GM23248 (cell line): ENCODE measurements at regions not wholly inside any gene's neighbourhood (a gene's known extent, or its start where the extent isn't known, plus 50 kb on each side); places are given as distances from the start of the nearest gene placed in this dataset.

ENCODE experiments used
- DNase-seq: peaks from one replicate; pipeline ENCODE4 v3.0.0-alpha.2; 2015
- H2AFZ ChIP-seq: fragments of 200-600 bp; sonication (generic); 2 replicates; pipeline ENCODE4 v1.6.1; 2016; ENCODE audit warnings: antibody characterized with exemption
- H3F3A ChIP-seq: fragments of 200-600 bp; sonication (generic); 2 replicates; pipeline ENCODE4 v1.6.1; 2016; ENCODE audit warnings: mild to moderate bottlenecking, antibody characterized with exemption, mixed run types; ENCODE audit not compliant: insufficient read depth
- H3K27ac ChIP-seq: fragments of 200-600 bp; sonication (generic); 2 replicates; pipeline ENCODE4 v1.5.1; 2016; ENCODE audit warnings: mild to moderate bottlenecking
- H3K27me3 ChIP-seq: fragments of 200-600 bp; sonication (generic); replicated peaks from 2 replicates; pipeline ENCODE4 v1.6.1; 2016; ENCODE audit warnings: mild to moderate bottlenecking; ENCODE audit not compliant: insufficient read depth
- H3K36me3 ChIP-seq: fragments of 200-600 bp; sonication (generic); 2 replicates; pipeline ENCODE4 v1.6.1; 2016; ENCODE audit warnings: low read depth, mild to moderate bottlenecking
- H3K4me1 ChIP-seq: fragments of 200-600 bp; sonication (generic); 2 replicates; pipeline ENCODE4 v1.6.1; 2016; ENCODE audit warnings: mild to moderate bottlenecking; ENCODE audit not compliant: insufficient read depth
- H3K4me2 ChIP-seq: fragments of 200-600 bp; sonication (generic); one replicate; pipeline ENCODE4 v1.6.1; 2016; ENCODE audit warnings: mild to moderate bottlenecking; ENCODE audit not compliant: unreplicated experiment
- H3K4me3 ChIP-seq: fragments of 200-600 bp; sonication (generic); 2 replicates; pipeline ENCODE4 v1.5.1; 2016; ENCODE audit warnings: mild to moderate bottlenecking
- H3K79me2 ChIP-seq: fragments of 200-600 bp; sonication (generic); 2 replicates; pipeline ENCODE4 v1.6.1; 2016; ENCODE audit warnings: mild to moderate bottlenecking; ENCODE audit not compliant: insufficient read depth
- H3K9ac ChIP-seq: fragments of 200-600 bp; sonication (generic); 2 replicates; pipeline ENCODE4 v1.6.1; 2016; ENCODE audit warnings: mild to moderate bottlenecking
- H3K9me2 ChIP-seq: fragments of 200-600 bp; sonication (generic); 2 replicates; pipeline ENCODE4 v1.6.1; 2016; ENCODE audit warnings: mixed run types, mild to moderate bottlenecking, moderate library complexity; ENCODE audit not compliant: insufficient read depth
- H3K9me3 ChIP-seq: fragments of 200-600 bp; sonication (generic); one replicate; pipeline ENCODE4 v1.6.1; 2017; ENCODE audit warnings: low read depth
- H4K20me1 ChIP-seq: fragments of 200-600 bp; sonication (generic); 2 replicates; pipeline ENCODE4 v1.6.0; 2016; ENCODE audit not compliant: insufficient read depth
- EZH2 ChIP-seq: fragments of 200-600 bp; sonication (generic); IDR thresholded peaks from 2 replicates; pipeline ENCODE4 v1.6.1; 2018; ENCODE audit warnings: antibody characterized with exemption, mild to moderate bottlenecking; ENCODE audit not compliant: insufficient read depth, poor library complexity, severe bottlenecking
- EZH2phosphoT487 ChIP-seq: fragments of 200-600 bp; sonication (generic); IDR thresholded peaks from 2 replicates; pipeline ENCODE4 v1.6.1; 2018; ENCODE audit warnings: antibody characterized with exemption, moderate library complexity, mild to moderate bottlenecking, low read depth; ENCODE audit not compliant: insufficient read depth
- WGBS, 2 experiments: methylation state at CpG; one replicate each; pipeline ENCODE4 v1.1.6; 2015 to 2017; ENCODE audit warnings: low lambda C conversion rate in 2 of 2, low coverage in 1 of 2; ENCODE audit errors: missing lambda C conversion rate in 2 of 2; 5-methylcytosine and 5-hydroxymethylcytosine counted together
- in situ Hi-C: fragments of 300-500 bp; cut with MboI; formaldehyde crosslinking; loops from 2 replicates; pipeline ENCODE4 v1.15.0; 2020

- Histone ChIP-seq H3K79me2 (no peaks in the 10 kb centered on the region), H2AFZ (no peak overlapping the region), H3K27me3 (no peaks in the 10 kb centered on the region), H3K4me1 (no peaks in the 10 kb centered on the region), H3K27ac (no peak overlapping the region), H3F3A (no peaks in the 10 kb centered on the region), H3K9me2 (no peaks in the 10 kb centered on the region), H3K36me3 (no peaks in the 10 kb centered on the region), H3K4me3 (no peak overlapping the region), H3K9ac (no peak overlapping the region), H4K20me1 (no peaks in the 10 kb centered on the region), H3K9me3 (no peaks in the 10 kb centered on the region), H3K4me2 (no peak overlapping the region)
- DNase-seq: no peak
- in situ Hi-C loops: no loop called here
- no peak for TF ChIP-seq EZH2
- TF ChIP-seq EZH2phosphoT487: no peak
- WGBS, 2 experiments: 53 to 70% methylated on average over 12 of the region's 12 CpGs
Measured at GRCh38 chr3:164818318-164818717, 260.0 kb downstream of the SI start.

GRCh38 chr3:164814106-164814505 lies 264.2 kb downstream of the SI start:
- Histone ChIP-seq H3F3A (no peaks in the 10 kb centered on the region), H3K36me3 (no peaks in the 10 kb centered on the region), H3K9ac (no peak overlapping the region), H3K4me2 (no peak overlapping the region), H3K4me1 (no peaks in the 10 kb centered on the region), H3K9me3 (no peaks in the 10 kb centered on the region), H3K79me2 (no peaks in the 10 kb centered on the region), H3K27me3 (no peaks in the 10 kb centered on the region), H3K9me2 (no peaks in the 10 kb centered on the region), H2AFZ (no peak overlapping the region), H3K27ac (no peak overlapping the region), H4K20me1 (no peaks in the 10 kb centered on the region), H3K4me3 (no peak overlapping the region)
- DNase-seq: no peak
- in situ Hi-C loops: no loop called here
- 62 to 65% methylated on average over 15 of the region's 15 CpGs for WGBS, 2 experiments
- no peak for TF ChIP-seq EZH2phosphoT487
- TF ChIP-seq EZH2: no peak

- no peak for TF ChIP-seq EZH2phosphoT487
- TF ChIP-seq EZH2: no peak
- WGBS, 2 experiments: 47 to 54% methylated on average over 6 of the region's 6 CpGs
- no peaks in the 10 kb centered on the region for H3F3A ChIP-seq
- no peak overlapping the region for H3K4me2 ChIP-seq
- no peak overlapping the region for H3K9ac ChIP-seq
- no peaks in the 10 kb centered on the region for H3K27me3 ChIP-seq
- H3K4me3 ChIP-seq: no peak overlapping the region
- no peaks in the 10 kb centered on the region for H3K36me3 ChIP-seq
- H4K20me1 ChIP-seq: no peaks in the 10 kb centered on the region
- no peaks in the 10 kb centered on the region for H3K79me2 ChIP-seq
- no peaks in the 10 kb centered on the region for H3K4me1 ChIP-seq
- H2AFZ ChIP-seq: no peak overlapping the region
- H3K9me2 ChIP-seq: no peaks in the 10 kb centered on the region
- H3K27ac ChIP-seq: no peak overlapping the region
- DNase-seq: no peak
- no peaks in the 10 kb centered on the region for H3K9me3 ChIP-seq
- in situ Hi-C loops: no loop called here
Measured at GRCh38 chr3:164812042-164812441, 266.3 kb downstream of the SI start.

GRCh38 chr3:164806188-164806587 lies 272.1 kb downstream of the SI start:
- H3K27ac ChIP-seq: no peak overlapping the region
- DNase-seq: peak; percentile 3
- no peaks in the 10 kb centered on the region for H4K20me1 ChIP-seq
- in situ Hi-C loops: no loop called here
- H3K9me3 ChIP-seq: no peaks in the 10 kb centered on the region
- whole genome bisulfite sequencing, 2 experiments: 30 to 37% methylated on average over 2 of the region's 2 CpGs
- no peak for TF ChIP-seq EZH2phosphoT487
- TF ChIP-seq EZH2: no peak
- H3K9ac ChIP-seq: no peak overlapping the region
- no peaks in the 10 kb centered on the region for H3K9me2 ChIP-seq
- no peak overlapping the region for H3K4me3 ChIP-seq
- no peaks in the 10 kb centered on the region for H3F3A ChIP-seq
- no peaks in the 10 kb centered on the region for H3K79me2 ChIP-seq
- H2AFZ ChIP-seq: no peak overlapping the region
- no peaks in the 10 kb centered on the region for H3K27me3 ChIP-seq
- no peaks in the 10 kb centered on the region for H3K36me3 ChIP-seq
- H3K4me1 ChIP-seq: no peaks in the 10 kb centered on the region
- no peak overlapping the region for H3K4me2 ChIP-seq

GRCh38 chr3:164794099-164794498 lies 284.2 kb downstream of the SI start:
- no peak overlapping the region for H3K4me2 ChIP-seq
- no peak overlapping the region for H2AFZ ChIP-seq
- H3K9me3 ChIP-seq: no peaks in the 10 kb centered on the region
- 27 to 41% methylated on average over 1 of the region's 1 CpG for WGBS, 2 experiments
- no peak overlapping the region for H3K9ac ChIP-seq
- no peaks in the 10 kb centered on the region for H3K27me3 ChIP-seq
- H3K27ac ChIP-seq: no peak overlapping the region
- in situ Hi-C loops: no loop called here
- no peaks in the 10 kb centered on the region for H3K4me1 ChIP-seq
- H3F3A ChIP-seq: no peaks in the 10 kb centered on the region
- 0 out of 2 replicates have a peak, but pooled peaks cover 2% of the 10 kb centered on the region for H3K9me2 ChIP-seq
- H3K79me2 ChIP-seq: no peaks in the 10 kb centered on the region
- no peaks in the 10 kb centered on the region for H4K20me1 ChIP-seq
- H3K4me3 ChIP-seq: no peak overlapping the region
- no peak for DNase-seq
- TF ChIP-seq EZH2: no peak
- TF ChIP-seq EZH2phosphoT487: no peak
- no peaks in the 10 kb centered on the region for H3K36me3 ChIP-seq
